Activated CD4-positive, alpha-beta T cell treated with anti-CD3 and anti-CD28 coated beads for 36 hours (primary cell): ENCODE measurements at regions not wholly inside any gene's neighbourhood (a gene's known extent, or its start where the extent isn't known, plus 50 kb on each side); places are given as distances from the start of the nearest gene placed in this dataset.

Experiments used
- ATAC-seq: fragments of 200-7000 bp; cut with Tn5 transposase; one replicate; pipeline ENCODE4 v1.10.0; 2021; ENCODE audit warnings: mild to moderate bottlenecking, moderate library complexity
- CTCF ChIA-PET: fragments of 350-600 bp; sonication (Branson Sonifier 250); formaldehyde crosslinking; loops from one replicate; lab custom pipeline; 2021; ENCODE audit warnings: antibody characterized with exemption; lab: Charles Lee
- POLR2A ChIA-PET: fragments of 350-600 bp; sonication (Branson Sonifier 250); formaldehyde crosslinking; loops from one replicate; lab custom pipeline; 2021; ENCODE audit warnings: antibody characterized with exemption, inconsistent platforms; lab: Charles Lee
- DNase-seq: peaks from one replicate; pipeline ENCODE4 v3.0.0-alpha.2; 2020
- H3K27ac Mint-ChIP-seq: one replicate; pipeline ENCODE4 v1.8.0; 2021; ENCODE audit warnings: mixed read lengths
- H3K27me3 Mint-ChIP-seq: one replicate; pipeline ENCODE4 v1.8.0; 2021; ENCODE audit warnings: mixed read lengths
- H3K36me3 Mint-ChIP-seq: one replicate; pipeline ENCODE4 v1.8.0; 2021; ENCODE audit warnings: low read depth, mixed read lengths
- H3K4me1 Mint-ChIP-seq: one replicate; pipeline ENCODE4 v1.8.0; 2021; ENCODE audit warnings: mixed read lengths
- H3K4me3 Mint-ChIP-seq: one replicate; pipeline ENCODE4 v1.8.0; 2021; ENCODE audit warnings: mild to moderate bottlenecking, moderate library complexity, mixed read lengths
- H3K9me3 Mint-ChIP-seq: one replicate; pipeline ENCODE4 v1.8.0; 2021; ENCODE audit warnings: low read depth, mixed read lengths
- intact Hi-C, 2 experiments: fragments of 100-400 bp; cut with DNase I in 1 of 2; cut with micrococcal nuclease in 1 of 2; formaldehyde crosslinking; loops; one replicate each; pipeline versions ENCODE4 v1.14.2 to v1.15.1; 2022 to 2024; cut with DNase I, micrococcal nuclease

- intact Hi-C loops = no loop called here
- Mint-ChIP-seq H3K9me3 (no peaks in the 10 kb centered on the region), H3K4me1 (no peaks in the 10 kb centered on the region), H3K4me3 (no peak overlapping the region), H3K27ac (no peak overlapping the region), H3K27me3 (no peaks in the 10 kb centered on the region), H3K36me3 (no peaks in the 10 kb centered on the region)
- ATAC-seq = no peak
- no peak for DNase-seq
- CTCF ChIA-PET = no interaction called here
- POLR2A ChIA-PET = no interaction called here
These were observed 1185.7 kb upstream of the TSPY4 start for GRCh38 chrY:8151561-8151960.

DNA sequence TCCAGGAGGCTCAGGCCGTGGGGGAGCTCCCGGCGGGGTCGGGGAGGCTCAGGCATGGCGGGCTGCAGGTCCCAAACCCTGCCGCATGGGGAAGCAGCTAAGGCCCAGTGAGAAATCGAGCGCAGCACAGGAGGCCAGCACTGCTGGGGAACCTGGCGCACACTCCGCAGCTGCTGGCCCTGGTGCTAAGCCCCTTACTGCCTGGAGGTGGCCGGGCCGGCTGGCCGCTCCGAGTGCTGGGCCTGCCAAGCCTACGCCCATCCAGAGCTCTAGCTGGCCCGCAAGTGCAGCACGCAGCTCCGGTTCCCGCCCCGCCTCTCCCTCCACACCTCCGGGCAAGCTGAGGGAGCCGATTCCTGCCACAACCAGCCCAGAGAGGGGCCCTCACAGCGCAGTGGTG, 1208.7 kb upstream of the TSPY4 start:
- H3K4me1 Mint-ChIP-seq = no peaks in the 10 kb centered on the region
- intact Hi-C loops = no loop called here
- POLR2A ChIA-PET = no interaction called here

DNA sequence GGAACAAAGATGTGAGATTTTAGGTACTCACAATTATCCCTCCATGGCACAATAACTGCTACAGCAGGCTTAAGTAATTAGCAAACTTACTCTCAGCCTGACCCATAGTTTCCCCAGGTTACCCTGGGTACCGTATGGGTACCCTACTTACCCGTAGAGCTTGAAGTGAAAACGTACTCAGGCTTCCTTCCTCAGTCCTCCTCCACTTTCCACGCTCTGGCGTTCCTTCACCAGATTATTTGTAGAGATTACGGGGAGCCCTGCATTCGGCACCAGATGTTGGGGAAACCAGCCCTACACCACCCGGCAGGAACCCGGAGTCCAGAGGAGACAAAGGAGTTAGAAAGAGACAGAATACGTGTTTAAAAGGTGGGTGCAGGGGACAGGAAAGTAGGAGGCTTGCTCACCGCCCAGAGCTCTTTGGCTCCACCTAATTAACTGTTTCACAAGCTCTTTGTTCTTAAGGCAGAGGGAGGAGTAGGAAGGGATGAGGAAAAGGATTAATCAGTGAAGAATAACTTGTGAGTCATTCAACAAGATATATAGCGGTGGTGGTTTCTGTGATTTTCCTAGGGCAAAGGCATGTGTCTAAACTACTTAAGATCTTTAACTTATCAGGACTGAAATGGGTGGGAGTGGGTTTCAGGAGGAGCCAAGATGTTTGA, 1211.2 kb upstream of the TSPY4 start:
- DNase-seq = no peak
- no peaks in the 10 kb centered on the region for H3K4me1 Mint-ChIP-seq
- intact Hi-C loops = no loop called here
- ChIA-PET POLR2A (no interaction called here), CTCF (no interaction called here)
- H3K9me3 Mint-ChIP-seq = no peaks in the 10 kb centered on the region
- H3K4me3 Mint-ChIP-seq = no peak overlapping the region
- H3K27ac Mint-ChIP-seq = no peak overlapping the region
- peaks cover 2% of the 10 kb centered on the region for H3K27me3 Mint-ChIP-seq
- ATAC-seq = no peak
- H3K36me3 Mint-ChIP-seq = no peaks in the 10 kb centered on the region

More for the DNA sequence above, 1208.7 kb upstream of the TSPY4 start:
- Mint-ChIP-seq H3K27ac (no peak overlapping the region), H3K27me3 (peaks cover 2% of the 10 kb centered on the region), H3K36me3 (no peaks in the 10 kb centered on the region), H3K4me3 (no peak overlapping the region), H3K9me3 (no peaks in the 10 kb centered on the region)
- no peak for DNase-seq
- ATAC-seq = no peak
- CTCF ChIA-PET = no interaction called here

- Mint-ChIP-seq H3K4me1 (no peaks in the 10 kb centered on the region), H3K27ac (no peak overlapping the region), H3K9me3 (no peaks in the 10 kb centered on the region), H3K27me3 (peaks cover 2% of the 10 kb centered on the region), H3K36me3 (no peaks in the 10 kb centered on the region), H3K4me3 (no peak overlapping the region)
- no peak for DNase-seq
- ChIA-PET POLR2A (no interaction called here), CTCF (no interaction called here)
- intact Hi-C loops = no loop called here
- no peak for ATAC-seq
These were observed 1210.3 kb upstream of the AMELY start for GRCh38 chrY:8121825-8122224.

DNA sequence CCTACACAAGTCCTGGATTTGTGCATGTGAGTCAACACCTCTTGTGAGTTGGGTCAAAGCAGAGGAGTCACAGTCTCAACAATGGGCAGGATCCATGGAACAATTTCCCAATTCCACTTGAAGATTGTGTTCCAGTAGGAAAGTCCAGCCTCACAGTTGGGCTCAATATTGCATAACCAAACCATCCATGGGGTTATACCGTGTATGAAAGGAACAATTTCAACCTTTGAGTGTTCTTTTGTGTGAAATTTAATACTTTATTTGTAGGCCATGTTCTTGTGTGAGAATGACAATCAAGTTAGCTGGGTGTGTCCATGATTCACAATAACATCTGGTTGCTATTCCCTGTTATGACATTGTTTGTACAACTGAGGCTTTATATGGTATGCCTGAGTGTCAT, 1182.9 kb upstream of the AMELY start:
- no peak for ATAC-seq
- Mint-ChIP-seq H3K4me1 (no peaks in the 10 kb centered on the region), H3K4me3 (no peak overlapping the region), H3K9me3 (no peaks in the 10 kb centered on the region), H3K36me3 (no peaks in the 10 kb centered on the region), H3K27me3 (no peaks in the 10 kb centered on the region), H3K27ac (no peak overlapping the region)
- intact Hi-C loops = no loop called here
- ChIA-PET POLR2A (no interaction called here), CTCF (no interaction called here)
- no peak for DNase-seq

DNA sequence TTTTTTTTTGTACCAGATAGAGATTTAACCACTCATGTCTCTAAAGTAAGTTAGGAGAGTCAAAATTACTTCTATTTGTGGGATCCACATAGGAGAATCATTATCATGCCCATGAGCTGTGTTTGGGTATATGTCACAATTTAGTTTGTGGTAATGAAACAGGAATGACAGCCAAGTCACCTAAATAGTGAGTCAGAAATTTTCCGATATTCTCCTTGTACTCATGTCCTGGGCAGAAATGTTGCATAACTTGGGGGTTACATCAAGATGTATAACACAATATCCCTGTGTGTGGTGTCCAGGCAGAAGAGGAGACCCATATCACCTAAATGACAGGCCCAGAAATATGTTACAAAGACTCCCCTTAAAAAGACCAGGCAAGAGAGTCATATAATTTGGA, 1181.4 kb upstream of the AMELY start:
- H3K36me3 Mint-ChIP-seq = no peaks in the 10 kb centered on the region
- ATAC-seq (no peak), DNase-seq (no peak)
- CTCF ChIA-PET = no interaction called here
- intact Hi-C loops = no loop called here
- no peaks in the 10 kb centered on the region for H3K9me3 Mint-ChIP-seq
- no peaks in the 10 kb centered on the region for H3K27me3 Mint-ChIP-seq
- no peak overlapping the region for H3K27ac Mint-ChIP-seq
- no peaks in the 10 kb centered on the region for H3K4me1 Mint-ChIP-seq
- POLR2A ChIA-PET = no interaction called here
- no peak overlapping the region for H3K4me3 Mint-ChIP-seq

DNA sequence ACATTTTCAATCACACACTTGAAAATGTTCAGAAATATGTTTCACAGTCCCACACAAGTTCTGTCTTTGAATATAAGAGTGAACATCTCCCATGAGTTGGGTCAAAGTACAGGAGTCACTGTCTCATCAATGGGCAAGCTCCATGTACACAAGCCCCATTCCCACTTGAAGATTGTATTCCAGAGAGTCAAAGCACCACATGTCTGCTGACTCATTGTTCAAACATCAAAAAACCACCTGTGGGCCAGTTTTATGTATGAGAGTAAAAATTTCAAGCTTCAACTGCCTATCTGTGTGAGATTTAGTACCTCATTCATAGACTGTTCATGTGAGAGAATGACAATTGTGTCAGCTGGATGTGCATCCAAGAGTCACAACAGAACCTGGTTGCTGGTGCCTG, 1174.4 kb upstream of the AMELY start:
- ChIA-PET POLR2A (no interaction called here), CTCF (no interaction called here)
- H3K4me1 Mint-ChIP-seq = no peaks in the 10 kb centered on the region
- H3K4me3 Mint-ChIP-seq = no peak overlapping the region
- intact Hi-C loops = no loop called here
- no peak for ATAC-seq
- H3K36me3 Mint-ChIP-seq = no peaks in the 10 kb centered on the region
- no peak for DNase-seq
- H3K27ac Mint-ChIP-seq = no peak overlapping the region
- no peaks in the 10 kb centered on the region for H3K27me3 Mint-ChIP-seq
- peaks cover 3% of the 10 kb centered on the region for H3K9me3 Mint-ChIP-seq

DNA sequence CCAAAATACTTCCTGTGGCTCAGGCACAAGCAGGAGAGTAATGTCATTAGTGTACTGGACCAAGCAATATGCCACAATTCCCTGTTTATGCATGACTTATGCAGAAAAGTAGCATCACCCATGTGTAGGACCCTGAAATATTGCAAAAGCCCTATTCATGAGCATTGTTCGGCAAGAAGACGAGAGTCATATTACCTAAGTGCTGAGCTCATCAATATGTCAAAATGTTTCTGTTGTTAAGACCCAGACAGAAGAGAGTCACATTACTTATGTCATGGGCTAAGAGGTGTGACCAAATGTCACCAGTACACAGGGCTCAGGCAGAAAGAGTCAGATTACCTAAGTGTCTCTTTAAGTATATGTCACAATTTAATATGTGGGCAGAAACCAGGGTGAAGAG, 1172.6 kb upstream of the AMELY start:
- H3K27ac Mint-ChIP-seq = no peak overlapping the region
- POLR2A ChIA-PET = no interaction called here
- DNase-seq = no peak
- H3K27me3 Mint-ChIP-seq = no peaks in the 10 kb centered on the region
- H3K9me3 Mint-ChIP-seq = peaks cover 4% of the 10 kb centered on the region
- no peak overlapping the region for H3K4me3 Mint-ChIP-seq
- CTCF ChIA-PET = no interaction called here
- ATAC-seq = no peak
- no peaks in the 10 kb centered on the region for H3K4me1 Mint-ChIP-seq
- intact Hi-C loops = no loop called here
- H3K36me3 Mint-ChIP-seq = no peaks in the 10 kb centered on the region

DNA sequence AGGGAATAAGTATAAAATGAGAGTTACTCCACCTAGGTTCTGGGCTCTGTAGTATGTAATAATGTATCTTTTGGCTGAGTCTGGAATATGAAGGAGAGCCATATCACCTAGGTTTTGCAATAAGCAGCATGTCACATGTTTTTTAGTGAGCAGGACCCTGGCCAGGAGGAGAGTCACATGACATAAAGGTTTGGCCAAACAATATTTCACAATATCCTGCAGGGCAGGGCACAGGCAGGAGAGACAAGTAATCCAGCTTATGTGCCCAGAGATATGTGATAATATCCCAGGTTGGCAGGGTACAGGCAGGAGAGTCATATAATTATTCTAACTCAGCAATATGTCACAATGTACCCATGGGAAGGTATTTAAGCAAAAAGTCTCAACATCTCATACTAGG, 1169.6 kb upstream of the AMELY start:
- Mint-ChIP-seq H3K36me3 (no peaks in the 10 kb centered on the region), H3K9me3 (peaks cover 4% of the 10 kb centered on the region), H3K4me1 (no peaks in the 10 kb centered on the region), H3K27ac (no peak overlapping the region), H3K4me3 (no peak overlapping the region), H3K27me3 (no peaks in the 10 kb centered on the region)
- ChIA-PET CTCF (no interaction called here), POLR2A (no interaction called here)
- DNase-seq (no peak), ATAC-seq (no peak)
- intact Hi-C loops = no loop called here

GRCh38 chrY:8065220-8065619, 1153.7 kb upstream of the AMELY start:
- intact Hi-C loops = no loop called here
- DNase-seq (no peak), ATAC-seq (no peak)
- no peak overlapping the region for H3K27ac Mint-ChIP-seq
- peaks cover 3% of the 10 kb centered on the region for H3K9me3 Mint-ChIP-seq
- H3K4me1 Mint-ChIP-seq = no peaks in the 10 kb centered on the region
- ChIA-PET CTCF (no interaction called here), POLR2A (no interaction called here)
- no peak overlapping the region for H3K4me3 Mint-ChIP-seq
- H3K36me3 Mint-ChIP-seq = no peaks in the 10 kb centered on the region
- no peaks in the 10 kb centered on the region for H3K27me3 Mint-ChIP-seq

GRCh38 chrY:8064500-8064899, 1152.9 kb upstream of the AMELY start:
- H3K9me3 Mint-ChIP-seq = peaks cover 3% of the 10 kb centered on the region
- POLR2A ChIA-PET = no interaction called here

GRCh38 chrY:8063973-8064372, 1152.4 kb upstream of the AMELY start:
- H3K4me3 Mint-ChIP-seq = no peak overlapping the region
- POLR2A ChIA-PET = no interaction called here
- H3K4me1 Mint-ChIP-seq = no peaks in the 10 kb centered on the region
- no peaks in the 10 kb centered on the region for H3K27me3 Mint-ChIP-seq
- H3K27ac Mint-ChIP-seq = no peak overlapping the region
- no peaks in the 10 kb centered on the region for H3K9me3 Mint-ChIP-seq
- H3K36me3 Mint-ChIP-seq = no peaks in the 10 kb centered on the region
- intact Hi-C loops = no loop called here
- no peak for ATAC-seq
- no peak for DNase-seq
- CTCF ChIA-PET = no interaction called here

More at GRCh38 chrY:8064500-8064899, 1152.9 kb upstream of the AMELY start:
- DNase-seq (no peak), ATAC-seq (no peak)
- Mint-ChIP-seq H3K27me3 (no peaks in the 10 kb centered on the region), H3K4me3 (no peak overlapping the region), H3K27ac (no peak overlapping the region), H3K4me1 (no peaks in the 10 kb centered on the region), H3K36me3 (no peaks in the 10 kb centered on the region)
- intact Hi-C loops = no loop called here
- CTCF ChIA-PET = no interaction called here

GRCh38 chrY:8058613-8059012, 1147.1 kb upstream of the AMELY start:
- DNase-seq (no peak), ATAC-seq (no peak)
- intact Hi-C loops = no loop called here
- Mint-ChIP-seq H3K27ac (no peak overlapping the region), H3K27me3 (no peaks in the 10 kb centered on the region), H3K4me1 (no peaks in the 10 kb centered on the region), H3K36me3 (no peaks in the 10 kb centered on the region), H3K4me3 (no peak overlapping the region), H3K9me3 (no peaks in the 10 kb centered on the region)
- ChIA-PET CTCF (no interaction called here), POLR2A (no interaction called here)
